Caco-2 (cell line): ENCODE measurements at regions not wholly inside any gene's neighbourhood (a gene's known extent, or its start where the extent isn't known, plus 50 kb on each side); places are given as distances from the start of the nearest gene placed in this dataset.

Experiments
- BruUV-seq: library from RNA; stranded (reverse); fragments of 400-500 nt; replicated peaks from 2 replicates; lab custom pipeline; 2021; lab: Mats Ljungman, UMichigan
- CTCF ChIA-PET: fragments of 300-600 bp; sonication (Branson Sonifier 250); formaldehyde crosslinking; loops from one replicate; lab custom pipeline; 2022; ENCODE audit warnings: antibody characterized with exemption; lab: Charles Lee
- POLR2A ChIA-PET: fragments of 300-600 bp; sonication (Branson Sonifier 250); formaldehyde crosslinking; loops from one replicate; lab custom pipeline; 2022; ENCODE audit warnings: antibody characterized with exemption; lab: Charles Lee
- DNase-seq, 2 experiments: peaks; one replicate each; pipeline versions ENCODE4 v3.0.0 to v3.0.0-alpha.2; 2020 to 2022
- H3K27me3 ChIP-seq: replicated peaks from 2 replicates; pipeline ENCODE4 v1.6.0; 2011; ENCODE audit warnings: low read length; ENCODE audit not compliant: control insufficient read depth, insufficient read depth
- H3K36me3 ChIP-seq: 2 replicates; pipeline ENCODE4 v1.5.1; 2011; ENCODE audit warnings: low read length; ENCODE audit not compliant: control insufficient read depth, insufficient read depth
- H3K4me1 ChIP-seq: fragments of 250-450 bp; sonication (Bioruptor Pico); 2 replicates; pipeline ENCODE4 v1.5.1; 2020; ENCODE audit warnings: mild to moderate bottlenecking
- H3K4me3 ChIP-seq: 2 replicates; pipeline ENCODE4 v1.5.1; 2011; ENCODE audit warnings: low read depth, mild to moderate bottlenecking, control low read depth, low read length
- H3K9me3 ChIP-seq: fragments of 250-450 bp; sonication (Bioruptor Pico); 2 replicates; pipeline ENCODE4 v1.5.1; 2020; ENCODE audit warnings: mild to moderate bottlenecking, moderate library complexity
- H3K27ac Mint-ChIP-seq: one replicate; pipeline ENCODE4 v1.8.0; 2022; ENCODE audit warnings: mixed read lengths; ENCODE audit not compliant: unreplicated experiment
- H3K27me3 Mint-ChIP-seq: one replicate; pipeline ENCODE4 v1.8.0; 2022; ENCODE audit warnings: mixed read lengths; ENCODE audit not compliant: insufficient read depth, unreplicated experiment
- H3K36me3 Mint-ChIP-seq: one replicate; pipeline ENCODE4 v1.8.0; 2022; ENCODE audit warnings: mild to moderate bottlenecking, mixed read lengths; ENCODE audit not compliant: insufficient read depth, unreplicated experiment
- H3K4me1 Mint-ChIP-seq: one replicate; pipeline ENCODE4 v1.8.0; 2022; ENCODE audit warnings: low read depth, mixed read lengths; ENCODE audit not compliant: unreplicated experiment
- H3K4me3 Mint-ChIP-seq: one replicate; pipeline ENCODE4 v1.8.0; 2022; ENCODE audit warnings: mild to moderate bottlenecking, moderate library complexity, mixed read lengths; ENCODE audit not compliant: unreplicated experiment
- H3K9me3 Mint-ChIP-seq: one replicate; pipeline ENCODE4 v1.8.0; 2022; ENCODE audit warnings: mixed read lengths; ENCODE audit not compliant: unreplicated experiment
- CTCF ChIP-seq, 2 experiments: fragments of 200-600 bp in 1 of 2; IDR thresholded peaks; 1 replicate in 1 of 2; 2 replicates in 1 of 2; pipeline versions ENCODE4 v1.5.1 to v1.8.0; 2011 to 2022; ENCODE audit warnings: antibody characterized with exemption in 1 of 2, control low read depth in 1 of 2, inconsistent platforms in 1 of 2, low read depth in 1 of 2, low read length in 1 of 2, mild to moderate bottlenecking in 1 of 2, moderate library complexity in 1 of 2; ENCODE audit not compliant: insufficient read depth in 1 of 2, severe bottlenecking in 1 of 2, unreplicated experiment in 1 of 2
- intact Hi-C: fragments of 100-400 bp; cut with micrococcal nuclease; formaldehyde crosslinking; loops from one replicate; pipeline ENCODE4 v1.10.0; 2022; ENCODE audit not compliant: unreplicated experiment

- DNase-seq = no peak
- H3K9me3 ChIP-seq = no peaks in the 10 kb centered on the region
- no peaks in the 10 kb centered on the region for H3K36me3 ChIP-seq
- Mint-ChIP-seq H3K9me3 (no peaks in the 10 kb centered on the region), H3K36me3 (no peaks in the 10 kb centered on the region), H3K4me3 (no peak overlapping the region), H3K4me1 (no peaks in the 10 kb centered on the region), H3K27ac (no peak overlapping the region), H3K27me3 (peaks cover 15% of the 10 kb centered on the region)
- no peak for TF ChIP-seq CTCF (IDR thresholded peaks at IDR 0.05; ENCODE audit: insufficient read depth in 1 of 2, low read depth in 1 of 2, low read length in 1 of 2, severe bottlenecking in 1 of 2, unreplicated experiment in 1 of 2)
- H3K4me1 ChIP-seq = no peaks in the 10 kb centered on the region
- no peak overlapping the region for H3K4me3 ChIP-seq
- intact Hi-C loops = no loop called here
- no TSS peak for BruUV-seq
- H3K27me3 ChIP-seq = no peaks in the 10 kb centered on the region
- ChIA-PET POLR2A (no interaction called here), CTCF (no interaction called here)
Observed at GRCh38 chr5:159824188-159825161, 91.8 kb upstream of the ADRA1B start.

GRCh38 chr5:159825551-159826051 lies 90.7 kb upstream of the ADRA1B start:
- ChIA-PET CTCF (no interaction called here), POLR2A (no interaction called here)
- H3K36me3 Mint-ChIP-seq = no peaks in the 10 kb centered on the region
- Histone ChIP-seq H3K4me1 (no peaks in the 10 kb centered on the region), H3K27me3 (no peaks in the 10 kb centered on the region), H3K36me3 (no peaks in the 10 kb centered on the region), H3K4me3 (no peak overlapping the region), H3K9me3 (no peaks in the 10 kb centered on the region)
- peaks cover 12% of the 10 kb centered on the region for H3K27me3 Mint-ChIP-seq
- H3K27ac Mint-ChIP-seq = no peak overlapping the region
- no peak for TF ChIP-seq CTCF (IDR thresholded peaks at IDR 0.05; ENCODE audit: insufficient read depth in 1 of 2, low read depth in 1 of 2, low read length in 1 of 2, severe bottlenecking in 1 of 2, unreplicated experiment in 1 of 2)
- H3K4me1 Mint-ChIP-seq = no peaks in the 10 kb centered on the region
- intact Hi-C loops = no loop called here
- no peaks in the 10 kb centered on the region for H3K9me3 Mint-ChIP-seq
- no peak for DNase-seq
- BruUV-seq = no TSS peak
- H3K4me3 Mint-ChIP-seq = no peak overlapping the region

DNA sequence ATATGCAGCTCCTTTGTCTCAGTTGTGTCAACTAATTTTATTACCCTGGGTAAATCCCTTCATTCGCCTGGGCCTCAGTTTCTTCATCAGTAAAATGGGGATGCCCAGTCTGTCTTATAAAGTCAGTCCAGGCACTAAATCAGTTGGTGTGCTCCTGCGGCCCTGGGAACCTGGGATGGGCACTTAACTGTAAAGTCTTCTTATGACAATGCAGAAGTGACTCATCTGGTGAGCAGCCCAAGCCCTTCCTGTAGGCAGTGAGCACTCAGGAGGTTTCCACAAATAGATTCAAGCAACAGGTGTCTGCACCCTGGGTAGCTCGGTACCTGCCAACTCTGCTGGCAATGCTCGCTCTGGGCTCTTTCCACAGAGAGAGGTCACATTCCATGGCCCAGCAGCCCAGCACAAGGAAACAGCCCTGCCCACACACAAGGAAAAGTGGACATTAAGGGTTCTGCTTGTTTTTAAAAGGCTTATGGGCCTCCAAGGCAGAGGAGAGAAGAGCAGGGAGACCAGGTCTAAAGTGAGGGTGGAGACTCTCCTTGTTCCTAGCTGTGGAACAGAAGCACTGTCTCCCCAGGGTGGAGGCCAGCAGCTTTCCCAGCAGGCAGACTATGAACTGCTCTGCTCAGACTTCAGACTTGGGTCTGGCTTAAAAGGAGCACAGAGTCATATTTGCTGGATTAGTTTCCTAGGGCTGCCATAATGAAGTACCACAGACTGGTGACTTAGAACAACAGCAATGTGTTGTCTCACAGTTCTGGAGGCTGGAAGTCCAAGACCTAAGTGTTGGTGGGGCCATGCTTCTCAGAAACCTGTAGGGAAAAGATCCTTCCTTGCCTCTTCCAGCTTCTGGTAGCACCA lies 89.7 kb upstream of the ADRA1B start:
- Mint-ChIP-seq H3K9me3 (no peaks in the 10 kb centered on the region), H3K27ac (no peak overlapping the region), H3K27me3 (peaks cover 17% of the 10 kb centered on the region), H3K4me1 (no peaks in the 10 kb centered on the region), H3K36me3 (no peaks in the 10 kb centered on the region), H3K4me3 (no peak overlapping the region)
- Histone ChIP-seq H3K27me3 (no peaks in the 10 kb centered on the region), H3K4me1 (no peaks in the 10 kb centered on the region), H3K9me3 (no peaks in the 10 kb centered on the region), H3K36me3 (no peaks in the 10 kb centered on the region), H3K4me3 (no peak overlapping the region)
- no TSS peak for BruUV-seq
- no peak for TF ChIP-seq CTCF (IDR thresholded peaks at IDR 0.05; ENCODE audit: insufficient read depth in 1 of 2, low read depth in 1 of 2, low read length in 1 of 2, severe bottlenecking in 1 of 2, unreplicated experiment in 1 of 2)
- ChIA-PET CTCF (no interaction called here), POLR2A (no interaction called here)
- DNase-seq = no peak
- intact Hi-C loops = no loop called here
